ENCODE measurements at regions not wholly inside any gene's neighbourhood (a gene's known extent, or its start where the extent isn't known, plus 50 kb on each side); places are given as distances from the start of the nearest gene placed in this dataset.
"Not testable (repeated sequence)": the region's sequence is repeated elsewhere in the genome, so short reads cannot be mapped to it uniquely, and the experiment has no call there.

GRCh38 chr3:174482541-174482940 is 376.6 kb upstream of the NAALADL2 start:
- DNase-seq (ENCODE audit: low read depth, low spot score) = no peak
- no peaks in the 10 kb centered on the region for H3K27me3 ChIP-seq (ENCODE audit: control insufficient read depth, insufficient read depth, low read length)
- no peak overlapping the region for H3K4me3 ChIP-seq (ENCODE audit: low read depth in 2 of 2, low read length in 2 of 2)
- ChIA-PET POLR2A (no interaction called here), CTCF (no interaction called here)
- no peak overlapping the region for H3K27ac ChIP-seq (ENCODE audit: low read length)
- no peak for ATAC-seq
- in situ Hi-C loops (cut with HindIII; ENCODE audit: low pct_unique_long_range_greater_than_20kb, low sequenced_read_pairs) (no loop called here), intact Hi-C loops (cut with micrococcal nuclease; ENCODE audit: unreplicated experiment) (no loop called here)
- H3K4me1 ChIP-seq (ENCODE audit: control insufficient read depth, insufficient read depth, low read length) = no peaks in the 10 kb centered on the region
- no peaks in the 10 kb centered on the region for H3K9me3 ChIP-seq (ENCODE audit: control insufficient read depth, insufficient read depth, low read depth, low read length)
- no peak for TF ChIP-seq SIN3A (IDR thresholded peaks at IDR 0.05; ENCODE audit: borderline replicate concordance, insufficient read depth, low read depth, low read length)
- TF ChIP-seq TCF7L2 (IDR thresholded peaks at IDR 0.05; ENCODE audit: low read depth, low read length) = no peak
- no peak for TF ChIP-seq POLR2AphosphoS5 (IDR thresholded peaks at IDR 0.05; ENCODE audit: low read depth, low read length)
- no peak for TF ChIP-seq REST (IDR thresholded peaks at IDR 0.05; ENCODE audit: insufficient read depth in 1 of 2, low read depth in 2 of 2, low read length in 1 of 2)
- TF ChIP-seq, protein P1, sequence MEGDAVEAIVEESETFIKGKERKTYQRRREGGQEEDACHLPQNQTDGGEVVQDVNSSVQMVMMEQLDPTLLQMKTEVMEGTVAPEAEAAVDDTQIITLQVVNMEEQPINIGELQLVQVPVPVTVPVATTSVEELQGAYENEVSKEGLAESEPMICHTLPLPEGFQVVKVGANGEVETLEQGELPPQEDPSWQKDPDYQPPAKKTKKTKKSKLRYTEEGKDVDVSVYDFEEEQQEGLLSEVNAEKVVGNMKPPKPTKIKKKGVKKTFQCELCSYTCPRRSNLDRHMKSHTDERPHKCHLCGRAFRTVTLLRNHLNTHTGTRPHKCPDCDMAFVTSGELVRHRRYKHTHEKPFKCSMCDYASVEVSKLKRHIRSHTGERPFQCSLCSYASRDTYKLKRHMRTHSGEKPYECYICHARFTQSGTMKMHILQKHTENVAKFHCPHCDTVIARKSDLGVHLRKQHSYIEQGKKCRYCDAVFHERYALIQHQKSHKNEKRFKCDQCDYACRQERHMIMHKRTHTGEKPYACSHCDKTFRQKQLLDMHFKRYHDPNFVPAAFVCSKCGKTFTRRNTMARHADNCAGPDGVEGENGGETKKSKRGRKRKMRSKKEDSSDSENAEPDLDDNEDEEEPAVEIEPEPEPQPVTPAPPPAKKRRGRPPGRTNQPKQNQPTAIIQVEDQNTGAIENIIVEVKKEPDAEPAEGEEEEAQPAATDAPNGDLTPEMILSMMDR (IDR thresholded peaks at IDR 0.05) = no peak
- H3K36me3 ChIP-seq (ENCODE audit: control insufficient read depth, insufficient read depth, low read length) = no peaks in the 10 kb centered on the region
- BruUV-seq (replicated peaks) = no TSS peak

- ATAC-seq = no peak
- Histone ChIP-seq H3K9me3 (ENCODE audit: control insufficient read depth, insufficient read depth, low read depth, low read length) (no peaks in the 10 kb centered on the region), H3K36me3 (ENCODE audit: control insufficient read depth, insufficient read depth, low read length) (no peaks in the 10 kb centered on the region), H3K4me3 (ENCODE audit: low read depth in 2 of 2, low read length in 2 of 2) (no peak overlapping the region), H3K27me3 (ENCODE audit: control insufficient read depth, insufficient read depth, low read length) (no peaks in the 10 kb centered on the region), H3K4me1 (ENCODE audit: control insufficient read depth, insufficient read depth, low read length) (no peaks in the 10 kb centered on the region), H3K27ac (ENCODE audit: low read length) (no peak overlapping the region)
- ChIA-PET POLR2A (interaction anchor here (0.6 kb wide), 1 partner anchor 57 kb away, joined by 11 read pairs; no protein-coding TSS in a partner anchor), CTCF (no interaction called here)
- in situ Hi-C loops (cut with HindIII; ENCODE audit: low pct_unique_long_range_greater_than_20kb, low sequenced_read_pairs) (no loop called here), intact Hi-C loops (cut with micrococcal nuclease; ENCODE audit: unreplicated experiment) (no loop called here)
- no TSS peak for BruUV-seq (replicated peaks)
- TF ChIP-seq REST (IDR thresholded peaks at IDR 0.05; ENCODE audit: insufficient read depth in 1 of 2, low read depth in 2 of 2, low read length in 1 of 2) (no peak), POLR2AphosphoS5 (IDR thresholded peaks at IDR 0.05; ENCODE audit: low read depth, low read length) (no peak), SIN3A (IDR thresholded peaks at IDR 0.05; ENCODE audit: borderline replicate concordance, insufficient read depth, low read depth, low read length) (no peak), TCF7L2 (IDR thresholded peaks at IDR 0.05; ENCODE audit: low read depth, low read length) (no peak)
- TF ChIP-seq, protein P1 (IDR thresholded peaks at IDR 0.05) = no peak
- no peak for DNase-seq (ENCODE audit: low read depth, low spot score)
These were observed 375.9 kb upstream of the NAALADL2 start for GRCh38 chr3:174483254-174483653.

DNA sequence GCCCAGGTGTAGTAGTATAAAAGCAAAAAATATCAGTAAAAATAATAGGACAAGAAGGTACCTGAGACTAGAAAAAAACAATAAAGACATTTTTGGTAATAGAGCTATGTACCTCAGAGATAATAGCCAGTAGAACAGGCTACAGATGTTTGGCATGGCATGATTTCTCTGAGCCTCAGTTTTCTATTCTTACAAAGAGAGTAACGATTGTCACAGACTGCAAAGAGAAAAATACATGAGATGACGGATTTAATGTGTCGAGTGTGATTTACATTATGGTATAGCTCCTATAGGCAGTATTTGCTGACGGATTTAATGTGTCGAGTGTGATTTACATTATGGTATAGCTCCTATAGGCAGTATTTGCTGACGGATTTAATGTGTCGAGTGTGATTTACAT is 375.3 kb upstream of the NAALADL2 start:
- BruUV-seq (replicated peaks); H3K27me3 ChIP-seq (ENCODE audit: control insufficient read depth, insufficient read depth, low read length); H3K27ac ChIP-seq (ENCODE audit: low read length); H3K36me3 ChIP-seq (ENCODE audit: control insufficient read depth, insufficient read depth, low read length); intact Hi-C loops (cut with micrococcal nuclease; ENCODE audit: unreplicated experiment); CTCF ChIA-PET; H3K9me3 ChIP-seq (ENCODE audit: control insufficient read depth, insufficient read depth, low read depth, low read length); ATAC-seq; H3K4me3 ChIP-seq (ENCODE audit: low read depth in 2 of 2, low read length in 2 of 2); DNase-seq (ENCODE audit: low read depth, low spot score); in situ Hi-C loops (cut with HindIII; ENCODE audit: low pct_unique_long_range_greater_than_20kb, low sequenced_read_pairs); H3K4me1 ChIP-seq (ENCODE audit: control insufficient read depth, insufficient read depth, low read length): not testable (repeated sequence)
- POLR2A ChIA-PET = interaction anchor here (0.6 kb wide), 1 partner anchor 56 kb away, joined by 11 read pairs; no protein-coding TSS in a partner anchor
